Omental fat pad (tissue), 3 donors: ENCODE measurements at regions not wholly inside any gene's neighbourhood (a gene's known extent, or its start where the extent isn't known, plus 50 kb on each side); places are given as distances from the start of the nearest gene placed in this dataset.

Experiments used
- ATAC-seq: fragments of 150-250 bp; one replicate; pipeline ENCODE4 v1.9.1; 2016; ENCODE audit warnings: mild to moderate bottlenecking, moderate library complexity; ENCODE audit not compliant: low FRiP score
- DNase-seq: peaks from one replicate; pipeline ENCODE4 v3.0.0-alpha.2; 2019; ENCODE audit warnings: low spot score
- TF ChIP-seq, protein P1 (sequence below), 3 donors: fragments of 450-650 bp; IDR thresholded peaks; one replicate each; pipeline ENCODE4 v1.5.1; 2016 to 2017; ENCODE audit warnings: antibody characterized with exemption in 3 of 3, mild to moderate bottlenecking in 3 of 3, moderate library complexity in 2 of 3

DNA sequence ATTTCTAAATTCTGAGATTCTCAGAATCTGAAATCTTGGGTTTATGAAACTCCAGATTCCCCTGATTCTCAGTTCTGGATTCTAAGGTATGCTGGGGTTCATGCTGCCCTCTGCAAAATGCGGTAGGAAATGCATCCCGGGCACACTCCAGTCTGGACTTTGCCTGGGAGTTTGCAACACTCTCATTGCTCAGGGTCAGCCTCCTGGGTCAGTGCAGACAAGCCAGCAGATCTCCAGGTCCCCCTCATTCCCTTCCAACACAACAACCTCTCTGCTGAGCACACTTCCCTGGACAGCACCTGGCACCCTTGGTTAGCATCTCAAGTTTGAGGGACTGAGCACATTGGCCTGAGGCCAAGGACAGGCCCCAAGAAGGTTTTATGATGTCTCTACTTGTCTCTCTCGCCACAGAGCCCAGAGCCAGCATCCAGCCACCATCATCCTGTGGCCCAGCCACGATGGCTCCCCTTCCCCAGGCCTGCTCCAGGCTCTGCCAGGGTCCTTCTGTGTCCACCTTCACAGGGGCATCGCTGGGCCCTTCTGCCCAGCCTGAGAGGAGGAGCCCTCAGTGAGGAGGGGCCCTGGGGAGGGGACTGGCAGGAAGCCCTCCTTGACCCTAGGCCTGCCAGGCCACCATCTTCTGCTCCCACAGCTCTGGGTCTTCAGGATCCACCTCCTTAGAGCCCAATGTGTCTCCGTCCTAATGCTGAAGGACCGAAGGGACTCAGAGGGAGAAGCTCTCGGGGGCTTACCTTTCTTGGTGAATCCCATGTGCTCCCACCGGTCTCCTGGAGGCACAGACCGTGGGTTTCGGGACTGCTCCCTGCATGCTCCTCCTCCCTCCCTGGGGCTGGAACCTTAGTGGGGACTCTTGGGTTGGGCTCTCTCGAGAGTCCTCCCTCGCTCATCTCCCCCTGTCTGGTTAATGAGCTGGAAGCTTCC lies 550.7 kb downstream of the PTPRU start:
- ATAC-seq (no peak), DNase-seq (no peak)
- TF ChIP-seq, protein P1, sequence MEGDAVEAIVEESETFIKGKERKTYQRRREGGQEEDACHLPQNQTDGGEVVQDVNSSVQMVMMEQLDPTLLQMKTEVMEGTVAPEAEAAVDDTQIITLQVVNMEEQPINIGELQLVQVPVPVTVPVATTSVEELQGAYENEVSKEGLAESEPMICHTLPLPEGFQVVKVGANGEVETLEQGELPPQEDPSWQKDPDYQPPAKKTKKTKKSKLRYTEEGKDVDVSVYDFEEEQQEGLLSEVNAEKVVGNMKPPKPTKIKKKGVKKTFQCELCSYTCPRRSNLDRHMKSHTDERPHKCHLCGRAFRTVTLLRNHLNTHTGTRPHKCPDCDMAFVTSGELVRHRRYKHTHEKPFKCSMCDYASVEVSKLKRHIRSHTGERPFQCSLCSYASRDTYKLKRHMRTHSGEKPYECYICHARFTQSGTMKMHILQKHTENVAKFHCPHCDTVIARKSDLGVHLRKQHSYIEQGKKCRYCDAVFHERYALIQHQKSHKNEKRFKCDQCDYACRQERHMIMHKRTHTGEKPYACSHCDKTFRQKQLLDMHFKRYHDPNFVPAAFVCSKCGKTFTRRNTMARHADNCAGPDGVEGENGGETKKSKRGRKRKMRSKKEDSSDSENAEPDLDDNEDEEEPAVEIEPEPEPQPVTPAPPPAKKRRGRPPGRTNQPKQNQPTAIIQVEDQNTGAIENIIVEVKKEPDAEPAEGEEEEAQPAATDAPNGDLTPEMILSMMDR (IDR thresholded peaks at IDR 0.05): no peak

DNA sequence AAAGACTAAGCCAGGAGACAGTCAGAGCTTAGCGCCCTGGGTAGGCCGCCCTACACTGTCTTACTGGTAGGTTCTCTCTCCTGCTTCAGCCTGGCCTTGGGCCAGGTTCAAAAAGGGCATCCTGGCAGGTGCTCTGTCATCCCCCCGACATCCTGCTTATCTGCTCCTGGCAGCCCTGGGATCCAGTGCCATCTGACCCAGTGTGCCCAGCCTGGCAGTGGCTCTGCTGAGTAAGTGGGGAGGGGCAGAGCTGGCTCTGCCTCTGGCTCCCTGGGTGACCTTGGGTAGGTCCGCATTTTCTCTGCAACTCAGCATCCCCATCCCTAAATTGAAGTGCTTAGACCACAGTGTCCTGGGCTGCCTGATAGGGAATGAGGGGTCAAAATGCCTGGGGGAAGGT lies 549.9 kb downstream of the PTPRU start:
- TF ChIP-seq, protein P1 (IDR thresholded peaks at IDR 0.05): no peak
- ATAC-seq (no peak), DNase-seq (no peak)

DNA sequence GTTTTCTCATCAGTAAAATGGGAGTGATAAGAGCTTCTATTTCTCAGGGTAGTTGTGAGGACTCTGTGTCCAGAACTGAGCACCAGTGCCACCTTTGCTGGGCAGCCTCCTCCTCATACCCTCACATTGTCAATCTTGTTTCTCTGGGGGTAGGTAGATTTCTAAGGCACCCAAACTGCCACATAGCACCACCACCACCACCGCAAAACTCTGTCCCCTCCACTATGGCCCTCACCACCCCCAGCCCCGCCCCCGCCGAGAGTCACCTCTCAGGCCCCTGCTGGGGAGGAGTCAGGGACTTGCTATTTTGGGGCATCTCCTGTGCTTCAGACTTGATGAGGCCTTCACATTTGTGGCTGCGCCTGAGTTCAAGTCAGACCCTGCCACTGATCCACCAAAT lies 549.2 kb downstream of the PTPRU start:
- no peak for DNase-seq
- ATAC-seq: no peak
- TF ChIP-seq, protein P1 (IDR thresholded peaks at IDR 0.05): no peak

DNA sequence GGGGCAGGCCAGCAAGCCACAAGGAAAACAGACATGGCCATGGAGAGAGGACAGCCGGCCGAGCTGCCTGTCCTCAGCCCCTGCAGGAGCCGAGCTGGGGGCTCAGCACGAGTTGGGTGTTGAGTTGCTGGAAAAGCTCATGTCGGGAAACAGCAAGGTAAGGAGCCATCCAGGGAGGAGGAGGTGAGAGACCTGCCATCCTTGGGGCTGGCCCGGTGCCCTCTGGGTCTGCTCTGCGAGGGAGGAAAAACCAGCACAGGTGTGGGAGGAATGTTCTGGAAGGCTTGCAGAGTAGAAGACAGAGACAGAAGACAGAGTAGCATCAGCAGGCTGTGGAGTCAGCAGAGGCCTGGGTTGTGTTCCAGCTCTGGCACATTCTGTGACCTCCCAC lies 548.8 kb downstream of the PTPRU start:
- no peak for DNase-seq
- ATAC-seq: no peak
- TF ChIP-seq, protein P1 (IDR thresholded peaks at IDR 0.05): no peak

DNA sequence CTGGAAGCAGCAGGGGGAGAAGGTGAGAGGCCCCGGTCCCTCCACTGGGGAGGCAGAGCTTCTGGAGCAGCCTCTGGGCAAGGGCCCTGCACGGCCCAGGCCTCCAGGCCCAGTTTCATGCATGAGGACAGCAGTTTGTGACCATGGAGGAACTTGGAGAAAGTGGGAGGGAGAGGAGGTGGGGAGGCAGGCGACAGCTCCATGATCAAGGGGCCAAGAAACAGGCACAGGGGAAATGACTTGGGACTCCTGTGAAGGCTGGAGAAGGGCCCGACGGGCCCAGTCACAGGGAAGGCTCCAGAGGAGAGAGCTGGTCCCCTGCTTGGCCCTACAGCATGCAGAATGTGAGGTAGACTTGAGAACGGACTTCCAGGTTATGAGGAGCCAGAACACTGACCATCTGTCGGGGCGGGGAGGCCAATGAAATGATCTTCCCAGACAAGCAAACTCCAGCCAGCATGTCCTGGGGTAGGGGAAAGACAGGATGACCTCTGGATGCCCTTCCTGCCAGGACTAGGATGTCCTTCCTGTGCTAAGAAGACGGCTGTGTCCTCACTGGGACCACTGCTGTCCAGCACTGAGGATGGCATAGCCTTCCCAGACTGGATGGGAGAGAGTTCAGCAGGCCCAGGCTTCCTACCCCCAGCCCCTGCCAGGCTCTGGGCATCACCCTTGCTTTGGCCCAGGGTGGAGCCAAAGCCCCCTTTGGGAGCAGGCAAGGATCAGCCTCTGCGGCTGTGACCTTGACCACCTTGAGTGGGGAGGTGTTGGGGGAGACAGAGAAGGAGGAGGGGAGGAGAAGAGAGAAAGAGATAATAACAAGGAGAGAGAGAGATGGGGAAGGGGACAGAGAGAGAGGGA lies 548.2 kb downstream of the PTPRU start:
- DNase-seq: no peak
- TF ChIP-seq, protein P1 (IDR thresholded peaks at IDR 0.05): no peak
- no peak for ATAC-seq

DNA sequence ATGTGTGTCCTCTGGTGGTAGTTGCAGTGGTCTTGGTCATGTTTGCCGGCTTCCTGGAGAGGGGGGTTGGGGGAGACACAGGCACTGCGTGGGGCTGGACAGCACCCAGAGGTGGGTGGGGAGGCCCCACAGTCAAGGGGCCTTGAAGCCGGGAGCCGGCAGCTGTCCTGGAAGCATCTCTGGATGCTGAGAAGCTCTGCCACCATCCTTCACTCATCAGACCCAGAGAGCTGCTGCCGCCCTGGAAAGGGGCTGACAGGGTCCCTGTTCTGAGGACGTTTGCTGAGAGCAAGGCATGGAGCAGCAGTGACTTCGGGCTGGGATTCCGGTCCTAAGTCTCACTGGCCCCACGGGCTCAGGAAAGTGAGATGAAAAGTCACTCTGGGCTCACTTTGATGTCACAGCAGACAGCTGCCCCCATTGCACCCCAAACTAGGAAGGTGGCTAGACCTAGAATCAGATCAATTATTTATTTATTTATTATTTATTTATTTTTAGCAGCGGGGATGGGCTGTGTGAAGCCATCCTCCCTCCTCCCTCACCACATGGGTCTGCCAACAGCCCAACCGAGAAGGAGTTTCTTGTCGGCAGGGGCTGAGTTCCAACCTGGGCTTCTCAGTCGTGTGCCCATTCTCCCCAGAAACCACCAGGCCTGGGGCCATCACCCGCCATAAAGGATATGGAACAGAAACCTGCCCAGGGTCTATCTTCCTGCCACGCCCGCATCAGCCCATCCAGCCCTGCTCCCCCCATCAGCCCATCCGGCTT lies 547.4 kb downstream of the PTPRU start:
- no peak for ATAC-seq
- DNase-seq: no peak
- TF ChIP-seq, protein P1 (IDR thresholded peaks at IDR 0.05): no peak
